Neural progenitor cell (in vitro differentiated cells): ENCODE measurements at regions not wholly inside any gene's neighbourhood (a gene's known extent, or its start where the extent isn't known, plus 50 kb on each side); places are given as distances from the start of the nearest gene placed in this dataset.

Experiments used
- EZH2phosphoT487 ChIP-seq: fragments of 200-600 bp; sonication (generic); IDR thresholded peaks from 2 replicates; pipeline ENCODE4 v1.6.1; 2017; ENCODE audit warnings: antibody characterized with exemption
- TF ChIP-seq, protein P1 (sequence below): fragments of 200-600 bp; sonication (generic); IDR thresholded peaks from 2 replicates; pipeline ENCODE4 v1.5.1; 2017; ENCODE audit warnings: antibody characterized with exemption, mild to moderate bottlenecking

GRCh38 chr16:80100846-80101451, 439.8 kb upstream of the DYNLRB2 start:
- TF ChIP-seq, protein P1, sequence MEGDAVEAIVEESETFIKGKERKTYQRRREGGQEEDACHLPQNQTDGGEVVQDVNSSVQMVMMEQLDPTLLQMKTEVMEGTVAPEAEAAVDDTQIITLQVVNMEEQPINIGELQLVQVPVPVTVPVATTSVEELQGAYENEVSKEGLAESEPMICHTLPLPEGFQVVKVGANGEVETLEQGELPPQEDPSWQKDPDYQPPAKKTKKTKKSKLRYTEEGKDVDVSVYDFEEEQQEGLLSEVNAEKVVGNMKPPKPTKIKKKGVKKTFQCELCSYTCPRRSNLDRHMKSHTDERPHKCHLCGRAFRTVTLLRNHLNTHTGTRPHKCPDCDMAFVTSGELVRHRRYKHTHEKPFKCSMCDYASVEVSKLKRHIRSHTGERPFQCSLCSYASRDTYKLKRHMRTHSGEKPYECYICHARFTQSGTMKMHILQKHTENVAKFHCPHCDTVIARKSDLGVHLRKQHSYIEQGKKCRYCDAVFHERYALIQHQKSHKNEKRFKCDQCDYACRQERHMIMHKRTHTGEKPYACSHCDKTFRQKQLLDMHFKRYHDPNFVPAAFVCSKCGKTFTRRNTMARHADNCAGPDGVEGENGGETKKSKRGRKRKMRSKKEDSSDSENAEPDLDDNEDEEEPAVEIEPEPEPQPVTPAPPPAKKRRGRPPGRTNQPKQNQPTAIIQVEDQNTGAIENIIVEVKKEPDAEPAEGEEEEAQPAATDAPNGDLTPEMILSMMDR, result no peak
- TF ChIP-seq EZH2phosphoT487, result no peak
